H1 (cell line): ENCODE measurements at regions not wholly inside any gene's neighbourhood (a gene's known extent, or its start where the extent isn't known, plus 50 kb on each side); places are given as distances from the start of the nearest gene placed in this dataset.

Experiments used
- EZH2 ChIP-seq: fragments of 200-600 bp; sonication (generic); IDR thresholded peaks from 2 replicates; pipeline ENCODE4 v1.7.1; 2012; ENCODE audit warnings: low read depth, mild to moderate bottlenecking, moderate library complexity, low read length, inconsistent platforms; ENCODE audit not compliant: severe bottlenecking
- POLR2A ChIP-seq, 2 experiments: IDR thresholded peaks; 1 replicate in 1 of 2; 2 replicates in 1 of 2; pipeline ENCODE4 v1.6.1; 2011; ENCODE audit warnings: low read depth in 2 of 2, low read length in 2 of 2, mild to moderate bottlenecking in 2 of 2; ENCODE audit errors: control extremely low read depth in 1 of 2
- SP1 ChIP-seq: IDR thresholded peaks from 2 replicates; pipeline ENCODE4 v1.6.1; 2011; ENCODE audit warnings: low read depth, low read length
- TF ChIP-seq, protein P1 (sequence below): IDR thresholded peaks from 2 replicates; pipeline ENCODE4 v1.6.1; 2012; ENCODE audit warnings: low read length, inconsistent platforms

- no peak for TF ChIP-seq EZH2
- TF ChIP-seq POLR2A (IDR thresholded peaks at IDR 0.05; ENCODE audit: control extremely low read depth in 1 of 2, low read depth in 2 of 2, low read length in 2 of 2): no peak
- TF ChIP-seq, protein P1, sequence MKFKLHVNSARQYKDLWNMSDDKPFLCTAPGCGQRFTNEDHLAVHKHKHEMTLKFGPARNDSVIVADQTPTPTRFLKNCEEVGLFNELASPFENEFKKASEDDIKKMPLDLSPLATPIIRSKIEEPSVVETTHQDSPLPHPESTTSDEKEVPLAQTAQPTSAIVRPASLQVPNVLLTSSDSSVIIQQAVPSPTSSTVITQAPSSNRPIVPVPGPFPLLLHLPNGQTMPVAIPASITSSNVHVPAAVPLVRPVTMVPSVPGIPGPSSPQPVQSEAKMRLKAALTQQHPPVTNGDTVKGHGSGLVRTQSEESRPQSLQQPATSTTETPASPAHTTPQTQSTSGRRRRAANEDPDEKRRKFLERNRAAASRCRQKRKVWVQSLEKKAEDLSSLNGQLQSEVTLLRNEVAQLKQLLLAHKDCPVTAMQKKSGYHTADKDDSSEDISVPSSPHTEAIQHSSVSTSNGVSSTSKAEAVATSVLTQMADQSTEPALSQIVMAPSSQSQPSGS: no peak
- TF ChIP-seq SP1: no peak
Measured at GRCh38 chr2:41859615-41860514, 188.0 kb upstream of the PKDCC start.
